AG04449 (cell line): ENCODE measurements at regions not wholly inside any gene's neighbourhood (a gene's known extent, or its start where the extent isn't known, plus 50 kb on each side); places are given as distances from the start of the nearest gene placed in this dataset.
A peak's percentile ranks its signal among the peaks of the same experiment; 100 is the strongest.

Experiments
- CTCF ChIA-PET: fragments of 350-600 bp; formaldehyde crosslinking; extraction: SDS; loops from one replicate; lab custom pipeline; 2021; ENCODE audit warnings: antibody characterized with exemption; lab: Yijun Ruan, JAX
- POLR2A ChIA-PET: fragments of 400-600, 350-600 bp; formaldehyde crosslinking; extraction: SDS; loops from one replicate; lab custom pipeline; 2020; ENCODE audit warnings: antibody characterized with exemption, inconsistent platforms; lab: Yijun Ruan, JAX
- DNase-seq: peaks from one replicate; pipeline ENCODE4 v3.0.0-alpha.2; 2010; ENCODE audit warnings: low read depth, low spot score
- H3K4me3 ChIP-seq: 2 replicates; pipeline ENCODE4 v1.5.1; 2011; ENCODE audit warnings: low read depth, mild to moderate bottlenecking, control low read depth, low read length
- CTCF ChIP-seq: IDR thresholded peaks from one replicate; pipeline ENCODE4 v1.5.1; 2011; ENCODE audit warnings: mild to moderate bottlenecking, moderate library complexity, low read length, control low read depth, inconsistent platforms; ENCODE audit not compliant: insufficient read depth; ENCODE audit errors: missing control alignments

GRCh38 chr11:16474659-16475058 is 118.3 kb upstream of the SOX6 start:
- H3K4me3 ChIP-seq = no peak overlapping the region
- DNase-seq = no peak
- POLR2A ChIA-PET = no interaction called here
- CTCF ChIA-PET = no interaction called here
- TF ChIP-seq CTCF = no peak

GRCh38 chr11:16469968-16470367 is 113.6 kb upstream of the SOX6 start:
- no peak for DNase-seq
- no peak overlapping the region for H3K4me3 ChIP-seq
- ChIA-PET POLR2A (no interaction called here), CTCF (interaction anchor here (0.7 to 1.5 kb wide), 2 partner anchors 137 to 144 kb away, joined by 3 to 6 read pairs; no protein-coding TSS in a partner anchor)
- TF ChIP-seq CTCF = no peak

- no peak overlapping the region for H3K4me3 ChIP-seq
- TF ChIP-seq CTCF = no peak
- DNase-seq = no peak
- ChIA-PET POLR2A (no interaction called here), CTCF (interaction anchor here (0.7 to 1.5 kb wide), 2 partner anchors 138 to 145 kb away, joined by 3 to 6 read pairs; no protein-coding TSS in a partner anchor)
Measured at GRCh38 chr11:16468735-16469453, 112.5 kb upstream of the SOX6 start.

- ChIA-PET CTCF (no interaction called here), POLR2A (no interaction called here)
- DNase-seq = no peak
- H3K4me3 ChIP-seq = no peak overlapping the region
- TF ChIP-seq CTCF = no peak
Measured at GRCh38 chr11:16460508-16460907, 104.2 kb upstream of the SOX6 start.

- no peak overlapping the region for H3K4me3 ChIP-seq
- ChIA-PET CTCF (no interaction called here), POLR2A (no interaction called here)
- TF ChIP-seq CTCF = no peak
- no peak for DNase-seq
Measured at GRCh38 chr11:16456366-16456765, 100.0 kb upstream of the SOX6 start.

- TF ChIP-seq CTCF = no peak
- CTCF ChIA-PET = interaction anchor here (1.0 to 1.2 kb wide), 2 partner anchors 75 to 514 kb away, joined by 3 to 4 read pairs; no protein-coding TSS in a partner anchor
Measured at GRCh38 chr11:16454289-16454863, 98.0 kb upstream of the SOX6 start.

More at GRCh38 chr11:16454289-16454863, 98.0 kb upstream of the SOX6 start:
- no peak overlapping the region for H3K4me3 ChIP-seq
- POLR2A ChIA-PET = interaction anchor here (1.3 kb wide), 1 partner anchor 152 kb away, joined by 4 read pairs; no protein-coding TSS in a partner anchor
- DNase-seq = peak; percentile 4
